NCI-H2227 (cell line): ENCODE measurements at regions not wholly inside any gene's neighbourhood (a gene's known extent, or its start where the extent isn't known, plus 50 kb on each side); places are given as distances from the start of the nearest gene placed in this dataset.
"Not testable (repeated sequence)": the region's sequence is repeated elsewhere in the genome, so short reads cannot be mapped to it uniquely, and the experiment has no call there.

Source experiments
- DNase-seq: peaks from one replicate; lab custom pipeline; 2025; ENCODE audit not compliant: unreplicated experiment; lab: John Stamatoyannopoulos, UW

GRCh38 chr3:15982667-15983196 is 185.0 kb upstream of the ANKRD28 start:
- peak; percentile 20 for DNase-seq

- no peak for DNase-seq
Observed at GRCh38 chr3:15983232-15983631, 185.5 kb upstream of the ANKRD28 start.

GRCh38 chr3:15983693-15984092 is 185.9 kb upstream of the ANKRD28 start:
- DNase-seq, result no peak

GRCh38 chr3:15989419-15989818 is 185.1 kb upstream of the GALNT15 start:
- DNase-seq, result no peak

- DNase-seq, result not testable (repeated sequence)
Observed at GRCh38 chr3:15993660-15994059, 180.8 kb upstream of the GALNT15 start.

GRCh38 chr3:15996496-15996895 is 178.0 kb upstream of the GALNT15 start:
- not testable (repeated sequence) for DNase-seq

GRCh38 chr3:15997274-15997943 is 177.1 kb upstream of the GALNT15 start:
- no peak for DNase-seq

GRCh38 chr3:15998911-15999310 is 175.6 kb upstream of the GALNT15 start:
- no peak for DNase-seq

GRCh38 chr3:16004812-16005211 is 169.7 kb upstream of the GALNT15 start:
- DNase-seq, result no peak

- no peak for DNase-seq
Observed at GRCh38 chr3:16011376-16011775, 163.1 kb upstream of the GALNT15 start.

GRCh38 chr3:16012086-16012485 is 162.4 kb upstream of the GALNT15 start:
- no peak for DNase-seq

- DNase-seq, result no peak
Observed at GRCh38 chr3:16013568-16013967, 160.9 kb upstream of the GALNT15 start.

- not testable (repeated sequence) for DNase-seq
Observed at GRCh38 chr3:16021801-16022200, 152.7 kb upstream of the GALNT15 start.

- DNase-seq, result not testable (repeated sequence)
Observed at GRCh38 chr3:16023881-16024280, 150.6 kb upstream of the GALNT15 start.

- peak; percentile 3 for DNase-seq
Observed at GRCh38 chr3:16024548-16024947, 149.9 kb upstream of the GALNT15 start.

- no peak for DNase-seq
Observed at GRCh38 chr3:16026753-16027152, 147.7 kb upstream of the GALNT15 start.

GRCh38 chr3:16028604-16029003 is 145.9 kb upstream of the GALNT15 start:
- no peak for DNase-seq

- no peak for DNase-seq
Observed at GRCh38 chr3:16030342-16030741, 144.1 kb upstream of the GALNT15 start.

- no peak for DNase-seq
Observed at GRCh38 chr3:16031434-16031833, 143.0 kb upstream of the GALNT15 start.

GRCh38 chr3:16033889-16034687 is 140.4 kb upstream of the GALNT15 start:
- DNase-seq, result no peak

GRCh38 chr3:16040991-16041390 is 133.5 kb upstream of the GALNT15 start:
- no peak for DNase-seq
